ENCODE measurements at regions not wholly inside any gene's neighbourhood (a gene's known extent, or its start where the extent isn't known, plus 50 kb on each side); places are given as distances from the start of the nearest gene placed in this dataset.

DNA sequence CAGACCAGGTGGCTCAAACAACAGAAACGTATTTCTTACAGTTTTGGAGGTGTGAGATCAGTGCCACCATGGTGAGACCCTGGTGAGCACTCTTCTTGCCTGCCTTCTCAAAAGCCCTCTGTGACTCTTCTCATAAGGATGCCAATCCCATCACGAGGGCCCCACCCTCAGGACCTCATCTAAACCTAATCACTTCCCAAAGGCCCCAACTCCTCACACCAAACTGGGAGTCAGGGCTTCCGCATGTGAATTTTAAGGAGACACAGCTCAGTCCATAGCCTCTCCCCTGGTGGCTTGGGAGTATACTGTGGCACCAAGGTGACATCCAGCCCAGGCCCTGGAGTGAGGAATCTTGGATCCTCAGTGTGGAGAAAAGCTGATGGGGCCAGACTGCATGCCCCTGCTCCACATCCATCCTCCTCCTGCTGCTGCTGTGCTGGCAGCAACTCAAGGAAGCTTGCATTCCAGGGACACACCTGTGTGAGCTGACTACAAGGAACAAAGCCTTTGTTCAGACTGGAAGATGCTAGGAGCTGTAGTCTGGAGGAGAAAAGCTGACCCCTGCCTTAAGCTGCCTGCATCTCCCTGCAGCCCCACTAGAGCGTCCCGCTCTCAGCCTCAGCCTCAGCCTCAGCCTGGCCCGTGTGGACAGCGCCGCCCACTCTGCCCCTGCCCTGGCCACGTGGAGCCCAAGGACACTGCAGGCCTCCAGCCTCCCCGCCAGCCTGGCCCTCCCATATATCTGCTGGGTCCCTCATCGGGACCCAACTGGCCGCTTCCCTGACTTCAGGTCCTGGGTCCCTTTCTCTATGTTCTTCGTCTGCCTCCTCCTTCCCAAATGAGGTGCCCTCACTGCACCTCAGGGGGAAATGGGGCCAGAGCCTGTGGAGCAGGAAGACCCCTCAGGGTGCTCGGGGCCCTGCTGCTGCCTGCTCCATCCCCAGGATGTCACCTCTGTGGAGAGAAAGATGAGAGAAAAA is 87.8 kb upstream of the RAB6C start:
- no peak for DNase-seq
- Mint-ChIP-seq H3K4me1 (ENCODE audit: low read depth) (no peaks in the 10 kb centered on the region), H3K27ac (no peak overlapping the region), H3K36me3 (ENCODE audit: low read depth) (no peaks in the 10 kb centered on the region), H3K9me3 (no peaks in the 10 kb centered on the region), H3K27me3 (peaks cover 21% of the 10 kb centered on the region), H3K4me3 (no peak overlapping the region)

DNA sequence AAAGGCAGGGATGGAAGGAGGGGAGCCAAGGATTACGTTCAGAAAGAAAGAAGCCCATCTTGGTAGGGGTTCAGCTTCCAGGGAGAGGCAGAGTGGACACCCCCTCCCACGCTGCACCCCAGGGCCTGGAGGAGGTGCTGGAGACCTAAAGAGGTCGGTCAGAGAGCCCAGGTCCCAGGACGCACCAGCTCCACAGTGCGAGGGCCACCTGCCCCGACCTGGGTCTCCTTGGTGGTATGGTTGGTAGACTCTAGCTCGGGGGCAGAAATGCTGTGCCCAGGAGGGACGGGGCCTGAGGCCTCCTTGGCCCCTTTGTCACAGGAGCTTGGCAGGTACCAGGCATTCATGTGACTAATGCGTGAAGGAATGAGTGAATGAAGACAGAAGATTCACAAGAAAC is 87.1 kb upstream of the RAB6C start:
- no peaks in the 10 kb centered on the region for H3K9me3 Mint-ChIP-seq
- no peaks in the 10 kb centered on the region for H3K36me3 Mint-ChIP-seq (ENCODE audit: low read depth)
- no peaks in the 10 kb centered on the region for H3K4me1 Mint-ChIP-seq (ENCODE audit: low read depth)
- no peak overlapping the region for H3K27ac Mint-ChIP-seq
- peaks cover 27% of the 10 kb centered on the region for H3K27me3 Mint-ChIP-seq
- no peak for DNase-seq
- H3K4me3 Mint-ChIP-seq, result no peak overlapping the region

DNA sequence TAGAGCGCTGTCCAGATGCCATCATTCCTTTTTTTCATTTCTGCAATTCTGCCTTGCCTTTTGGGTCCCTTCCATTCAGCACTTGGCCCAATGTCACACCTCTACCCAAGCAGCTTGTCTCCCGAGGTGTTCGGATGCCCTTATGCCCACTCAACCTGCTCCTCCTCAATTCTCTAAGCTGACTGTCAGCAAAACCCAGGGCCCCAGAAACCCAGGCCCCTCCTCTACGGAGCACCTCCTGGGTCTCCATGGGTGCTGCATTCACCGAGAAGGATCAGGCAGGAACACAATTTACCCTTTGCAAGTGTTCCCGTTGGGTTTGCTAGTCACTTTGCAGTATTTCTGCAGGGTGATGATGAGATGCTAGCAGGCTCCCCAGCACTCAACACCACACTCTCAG is 86.7 kb upstream of the RAB6C start:
- no peaks in the 10 kb centered on the region for H3K4me1 Mint-ChIP-seq (ENCODE audit: low read depth)
- H3K4me3 Mint-ChIP-seq, result no peak overlapping the region
- H3K9me3 Mint-ChIP-seq, result no peaks in the 10 kb centered on the region
- H3K27ac Mint-ChIP-seq, result no peak overlapping the region
- peaks cover 23% of the 10 kb centered on the region for H3K27me3 Mint-ChIP-seq
- H3K36me3 Mint-ChIP-seq (ENCODE audit: low read depth), result no peaks in the 10 kb centered on the region
- no peak for DNase-seq

DNA sequence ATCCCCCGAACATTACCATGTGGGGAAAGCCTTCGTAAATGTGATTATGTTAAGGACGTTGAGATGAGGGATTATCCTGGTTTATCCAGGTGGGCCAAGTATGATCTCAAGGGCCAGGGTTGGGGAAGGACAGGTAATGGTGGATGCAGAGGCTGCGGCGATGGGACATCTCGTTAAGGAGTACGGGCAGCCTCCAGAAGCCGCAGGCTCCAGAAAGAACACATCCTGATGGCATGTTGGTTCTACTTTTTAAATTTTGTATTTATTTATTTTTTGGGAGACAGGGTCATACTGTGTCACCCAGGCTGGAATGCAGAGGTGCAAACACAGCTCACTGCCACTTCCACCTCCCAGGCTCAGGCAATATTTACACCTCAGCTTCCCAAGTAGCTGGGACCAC is 86.2 kb upstream of the RAB6C start:
- DNase-seq, result no peak
- H3K4me1 Mint-ChIP-seq (ENCODE audit: low read depth), result no peaks in the 10 kb centered on the region
- no peak overlapping the region for H3K4me3 Mint-ChIP-seq
- H3K27ac Mint-ChIP-seq, result no peak overlapping the region
- H3K9me3 Mint-ChIP-seq, result no peaks in the 10 kb centered on the region
- peaks cover 27% of the 10 kb centered on the region for H3K27me3 Mint-ChIP-seq
- H3K36me3 Mint-ChIP-seq (ENCODE audit: low read depth), result no peaks in the 10 kb centered on the region

DNA sequence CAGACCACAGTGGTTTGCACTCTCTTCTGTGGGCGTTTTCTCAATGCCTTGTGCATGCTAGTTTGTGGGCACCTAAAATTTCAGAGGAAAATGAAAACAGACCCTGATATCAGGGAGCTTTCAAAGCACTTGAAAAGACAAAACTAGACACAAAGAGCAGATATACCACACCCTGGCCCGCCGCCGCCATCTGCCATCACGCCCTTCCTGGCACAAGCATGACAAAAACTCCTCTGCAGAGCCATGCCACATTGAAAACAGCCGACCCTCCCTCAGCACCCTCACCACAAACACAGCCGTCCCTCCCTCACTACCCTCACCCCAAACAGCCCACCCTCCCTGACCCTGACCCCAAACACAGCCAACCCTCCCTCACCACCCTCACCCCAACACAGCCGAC is 84.8 kb upstream of the RAB6C start:
- DNase-seq, result no peak
- Mint-ChIP-seq H3K27ac (no peak overlapping the region), H3K36me3 (ENCODE audit: low read depth) (no peaks in the 10 kb centered on the region), H3K27me3 (peaks cover 28% of the 10 kb centered on the region), H3K4me3 (no peak overlapping the region), H3K9me3 (no peaks in the 10 kb centered on the region), H3K4me1 (ENCODE audit: low read depth) (no peaks in the 10 kb centered on the region)

DNA sequence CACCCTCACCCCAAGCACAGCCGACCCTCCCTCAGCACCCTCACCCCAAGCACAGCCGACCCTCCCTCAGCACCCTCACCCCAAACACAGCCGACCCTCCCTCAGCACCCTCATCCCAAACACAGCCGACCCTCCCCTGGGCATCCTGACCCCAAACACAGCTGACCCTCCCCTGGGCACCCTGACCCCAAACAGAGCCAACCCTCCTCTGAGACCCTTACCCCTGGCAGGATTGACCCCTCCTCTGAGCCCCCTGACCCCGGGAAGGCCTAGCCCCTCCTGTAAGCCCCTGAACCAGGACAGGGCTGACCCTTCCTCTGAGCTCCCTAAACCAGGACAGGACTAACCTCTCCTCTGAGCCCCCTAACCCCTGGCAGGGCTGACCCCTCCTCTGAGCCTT is 84.4 kb upstream of the RAB6C start:
- no peaks in the 10 kb centered on the region for H3K36me3 Mint-ChIP-seq (ENCODE audit: low read depth)
- no peak for DNase-seq
- peaks cover 28% of the 10 kb centered on the region for H3K27me3 Mint-ChIP-seq
- H3K4me1 Mint-ChIP-seq (ENCODE audit: low read depth), result no peaks in the 10 kb centered on the region
- no peak overlapping the region for H3K4me3 Mint-ChIP-seq
- H3K9me3 Mint-ChIP-seq, result no peaks in the 10 kb centered on the region
- H3K27ac Mint-ChIP-seq, result no peak overlapping the region

DNA sequence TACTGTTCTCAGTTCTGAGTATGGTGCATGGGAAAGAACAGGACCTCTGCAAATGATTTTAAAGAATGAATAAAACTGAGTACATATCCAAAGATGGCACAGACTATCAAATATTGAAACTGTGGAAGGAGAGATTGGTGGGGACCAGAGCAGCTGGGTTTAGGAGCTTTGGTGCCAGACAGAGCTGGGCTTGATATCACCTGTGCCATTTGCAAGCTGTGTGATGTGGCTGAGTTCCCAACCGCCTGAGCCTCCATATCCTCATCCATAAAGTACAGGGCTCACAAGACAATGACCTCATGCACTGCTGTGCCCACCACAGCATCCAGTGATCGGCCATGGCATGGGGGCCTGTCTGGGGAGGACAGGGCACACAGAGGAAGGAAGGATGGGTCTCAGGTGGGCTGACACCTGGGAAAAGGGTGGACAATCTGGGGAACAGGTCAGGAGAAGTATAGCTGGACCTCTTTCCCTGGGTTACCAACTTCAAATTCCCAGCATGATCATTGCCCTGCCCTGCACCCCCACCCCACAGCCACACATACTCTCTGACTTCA is 83.9 kb upstream of the RAB6C start:
- peaks cover 28% of the 10 kb centered on the region for H3K27me3 Mint-ChIP-seq
- H3K27ac Mint-ChIP-seq, result no peak overlapping the region
- no peaks in the 10 kb centered on the region for H3K9me3 Mint-ChIP-seq
- H3K4me3 Mint-ChIP-seq, result no peak overlapping the region
- H3K36me3 Mint-ChIP-seq (ENCODE audit: low read depth), result no peaks in the 10 kb centered on the region
- no peaks in the 10 kb centered on the region for H3K4me1 Mint-ChIP-seq (ENCODE audit: low read depth)
- no peak for DNase-seq

DNA sequence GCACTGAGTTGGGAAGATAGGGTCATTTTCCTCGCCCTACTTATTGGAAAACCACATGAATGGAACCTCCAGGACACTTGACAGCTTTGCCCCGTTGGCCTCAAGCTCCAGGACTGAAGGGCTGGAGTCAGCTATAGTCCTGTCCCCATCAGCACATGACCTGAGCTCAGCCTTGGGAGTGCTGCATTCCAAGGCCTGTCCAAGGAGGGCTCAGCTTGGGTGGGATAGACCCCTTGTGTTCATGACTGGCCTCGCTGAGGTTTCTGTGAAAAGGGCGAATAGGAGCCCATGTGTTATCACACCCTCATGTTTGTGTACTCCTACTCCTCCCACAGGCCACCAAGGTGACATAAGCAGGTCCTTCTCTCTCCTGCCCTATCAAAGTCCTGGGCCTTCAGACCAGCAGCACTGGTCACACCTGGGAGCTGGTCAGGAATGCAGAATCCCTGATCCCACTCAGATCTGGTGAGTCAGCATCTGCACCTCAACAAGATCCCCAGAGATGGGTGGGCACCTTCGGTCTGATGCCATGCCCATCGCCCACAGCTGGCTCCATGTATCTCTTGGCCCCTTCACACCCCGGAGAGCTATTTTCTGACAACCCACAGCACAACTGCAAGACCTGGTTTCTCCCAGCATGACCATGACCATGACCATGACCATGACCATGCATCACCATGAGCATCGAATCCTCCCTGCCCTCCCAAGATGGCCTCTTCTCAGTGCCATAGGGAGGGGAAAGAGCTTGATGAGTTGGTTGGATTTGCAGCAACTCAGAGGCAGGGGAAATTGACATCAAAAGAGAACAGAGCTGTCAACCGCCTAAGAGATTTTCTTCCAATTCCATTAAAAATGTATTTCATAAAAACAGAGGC is 83.0 kb upstream of the RAB6C start:
- H3K9me3 Mint-ChIP-seq, result no peaks in the 10 kb centered on the region
- no peak overlapping the region for H3K27ac Mint-ChIP-seq
- DNase-seq, result no peak
- no peak overlapping the region for H3K4me3 Mint-ChIP-seq
- H3K27me3 Mint-ChIP-seq, result peaks cover 28% of the 10 kb centered on the region
- no peaks in the 10 kb centered on the region for H3K36me3 Mint-ChIP-seq (ENCODE audit: low read depth)
- H3K4me1 Mint-ChIP-seq (ENCODE audit: low read depth), result no peaks in the 10 kb centered on the region

DNA sequence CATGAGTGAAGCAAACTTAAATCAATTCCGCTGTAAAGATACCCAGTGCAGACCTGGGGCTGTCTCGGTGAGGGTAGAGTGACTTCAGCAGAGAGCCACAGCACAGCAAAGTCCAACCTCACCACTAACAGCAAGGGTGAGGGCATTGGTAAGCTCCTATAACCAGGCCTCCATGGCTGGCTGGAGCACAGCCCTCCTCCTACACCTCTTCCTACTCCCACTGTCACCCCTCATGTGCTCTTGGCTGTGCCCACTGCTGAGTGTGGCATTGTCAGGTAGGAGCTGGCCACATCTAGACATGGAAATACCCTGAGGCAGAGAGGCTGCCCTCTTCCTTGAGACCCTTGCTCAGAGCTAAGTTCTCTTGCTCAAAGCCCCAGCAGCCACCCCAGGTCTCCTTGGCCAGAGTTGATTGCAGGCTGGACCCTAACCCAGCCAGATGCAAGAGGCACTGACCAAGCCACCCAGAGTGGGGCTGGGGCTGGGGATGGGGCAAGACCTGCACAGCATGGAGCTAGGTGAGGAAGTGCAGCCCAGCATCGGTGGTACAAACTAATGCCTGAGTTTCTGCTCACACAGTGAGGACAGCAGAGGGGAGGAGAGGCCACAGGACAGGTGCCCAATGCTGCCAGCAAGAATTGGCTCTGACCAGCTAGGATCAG is 77.6 kb upstream of the RAB6C start:
- H3K27me3 Mint-ChIP-seq, result peaks cover 11% of the 10 kb centered on the region
- no peak overlapping the region for H3K4me3 Mint-ChIP-seq
- H3K9me3 Mint-ChIP-seq, result no peaks in the 10 kb centered on the region
- H3K36me3 Mint-ChIP-seq (ENCODE audit: low read depth), result no peaks in the 10 kb centered on the region
- no peak overlapping the region for H3K27ac Mint-ChIP-seq
- DNase-seq, result no peak
- H3K4me1 Mint-ChIP-seq (ENCODE audit: low read depth), result no peaks in the 10 kb centered on the region

DNA sequence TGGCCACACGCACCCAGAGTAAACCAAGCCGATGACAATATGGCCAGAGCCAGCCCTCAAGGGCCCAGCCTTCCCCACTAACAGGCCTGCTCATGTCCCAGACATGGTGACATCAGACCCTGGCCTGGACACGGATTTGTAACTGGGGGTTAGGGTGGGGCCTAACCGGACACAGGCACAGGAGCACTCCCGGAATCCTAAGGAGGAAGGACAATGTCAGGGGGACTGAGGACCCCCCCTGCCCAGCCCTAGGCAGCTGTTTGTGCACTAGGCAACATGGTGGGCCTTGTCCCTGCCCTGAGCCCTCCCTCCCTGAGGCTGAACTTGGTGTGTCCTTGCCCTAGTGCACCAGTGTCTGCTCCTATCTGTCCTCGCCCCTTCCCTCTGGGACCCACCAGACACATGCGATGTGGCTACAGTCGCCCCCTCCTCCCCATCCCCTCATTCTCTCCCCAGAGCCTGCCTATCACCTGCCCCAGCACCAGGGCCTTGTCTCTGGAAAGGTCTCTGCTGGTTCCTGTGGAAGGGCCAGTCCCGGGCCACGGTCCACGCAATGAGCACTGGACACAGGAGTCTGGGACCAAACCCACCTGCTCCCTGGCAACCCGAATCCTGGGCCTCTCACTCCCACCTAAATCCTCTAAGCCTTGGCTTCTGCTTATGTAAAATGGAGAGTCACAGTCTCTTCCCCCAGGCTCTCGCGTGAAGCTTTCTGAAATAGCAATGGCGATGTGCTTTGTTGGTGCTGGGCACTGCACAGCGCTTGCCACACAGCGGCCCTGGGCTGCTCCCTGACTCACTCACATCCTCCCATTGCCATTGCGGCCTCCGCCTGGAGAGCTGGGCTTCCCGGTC is 76.5 kb upstream of the RAB6C start:
- no peaks in the 10 kb centered on the region for H3K9me3 Mint-ChIP-seq
- no peak for DNase-seq
- H3K4me3 Mint-ChIP-seq, result no peak overlapping the region
- no peak overlapping the region for H3K27ac Mint-ChIP-seq
- H3K4me1 Mint-ChIP-seq (ENCODE audit: low read depth), result no peaks in the 10 kb centered on the region
- H3K27me3 Mint-ChIP-seq, result peaks cover 4% of the 10 kb centered on the region
- no peaks in the 10 kb centered on the region for H3K36me3 Mint-ChIP-seq (ENCODE audit: low read depth)

DNA sequence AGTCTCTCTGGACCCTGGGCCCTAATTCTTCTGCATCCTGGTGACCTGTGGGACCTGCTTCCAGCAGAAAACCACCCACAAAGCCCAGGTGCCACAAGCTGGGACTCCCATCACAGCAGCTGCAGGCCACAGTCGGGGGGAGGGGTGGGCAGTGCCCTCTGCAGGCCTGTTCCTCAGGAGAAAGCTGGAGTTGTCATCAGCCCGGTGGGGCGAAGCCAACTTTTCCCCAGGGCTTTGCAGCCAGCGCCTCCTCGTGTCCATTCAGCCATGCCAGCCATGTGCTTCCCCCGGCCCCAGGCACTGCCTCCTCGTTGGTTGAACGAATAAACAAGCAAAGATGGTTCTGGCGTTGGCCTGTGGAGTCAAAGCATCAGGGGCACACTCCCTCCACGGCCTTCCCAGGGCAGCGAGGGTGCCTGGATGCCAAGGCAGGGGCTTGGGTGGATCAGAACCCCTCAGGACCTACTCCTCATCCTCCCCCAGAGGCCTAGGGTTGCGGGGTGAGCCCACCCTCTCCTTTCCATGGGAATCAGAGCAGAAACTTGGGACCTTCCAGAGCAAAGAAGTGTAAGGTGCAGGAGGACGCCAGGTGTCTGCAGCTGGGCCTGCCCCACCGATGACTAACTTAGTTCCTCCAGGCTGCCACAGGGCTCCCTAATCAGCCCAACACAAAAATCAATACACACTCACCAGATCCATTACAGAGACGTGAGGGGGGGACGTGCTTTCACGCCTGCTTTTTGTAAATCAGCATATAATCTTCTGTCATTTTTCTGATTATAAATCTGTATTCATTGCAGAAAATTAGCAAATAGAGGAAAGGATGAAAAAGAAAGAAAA is 75.7 kb upstream of the RAB6C start:
- Mint-ChIP-seq H3K27ac (no peak overlapping the region), H3K36me3 (ENCODE audit: low read depth) (no peaks in the 10 kb centered on the region), H3K4me3 (no peak overlapping the region), H3K4me1 (ENCODE audit: low read depth) (no peaks in the 10 kb centered on the region), H3K27me3 (no peaks in the 10 kb centered on the region), H3K9me3 (no peaks in the 10 kb centered on the region)
- DNase-seq, result no peak

DNA sequence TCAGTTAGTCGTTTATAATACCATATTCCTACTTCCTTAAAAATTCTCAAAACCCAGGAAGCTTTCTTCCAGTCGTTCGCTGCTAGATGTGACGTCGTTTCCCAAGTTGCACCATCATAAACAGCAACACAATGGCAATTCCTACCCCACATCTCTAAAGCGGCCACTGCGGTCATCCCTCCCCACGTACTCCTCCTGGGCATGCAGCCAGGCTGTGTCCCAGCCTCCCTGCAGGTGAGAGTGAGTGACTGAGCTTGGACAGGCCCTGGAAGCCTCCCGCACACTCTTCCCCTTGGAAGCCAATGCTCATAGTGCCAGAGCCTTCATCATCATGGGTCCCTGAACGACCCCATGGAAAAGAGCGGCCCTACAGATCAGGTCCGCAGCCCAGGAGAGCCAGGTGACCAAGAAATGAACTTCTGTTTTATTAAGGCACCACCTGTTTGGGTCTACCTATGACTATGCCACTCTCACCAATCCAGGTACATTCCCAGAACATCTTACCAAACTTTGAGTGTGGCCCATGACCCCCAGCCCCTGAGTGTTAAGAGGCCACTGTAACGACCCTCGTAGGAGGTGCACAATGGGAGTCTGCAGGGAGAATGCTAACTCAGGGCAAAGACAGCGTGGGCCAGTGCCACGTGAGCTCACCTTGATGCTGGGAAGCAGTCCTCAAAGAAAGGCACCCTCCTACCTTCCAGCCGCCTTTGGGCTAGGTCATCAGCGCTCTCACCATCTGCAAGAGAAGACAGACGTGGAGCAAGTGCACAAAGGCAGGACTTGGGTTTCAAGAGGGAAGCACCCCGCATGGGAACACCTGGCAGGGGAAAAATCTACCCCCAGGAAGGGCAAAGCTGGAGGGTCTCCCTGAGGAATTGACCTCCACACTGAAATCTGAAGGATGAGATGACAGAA is 74.7 kb upstream of the RAB6C start:
- no peak overlapping the region for H3K4me3 Mint-ChIP-seq
- H3K27ac Mint-ChIP-seq, result no peak overlapping the region
- no peaks in the 10 kb centered on the region for H3K36me3 Mint-ChIP-seq (ENCODE audit: low read depth)
- DNase-seq, result no peak
- H3K27me3 Mint-ChIP-seq, result no peaks in the 10 kb centered on the region
- no peaks in the 10 kb centered on the region for H3K9me3 Mint-ChIP-seq
- H3K4me1 Mint-ChIP-seq (ENCODE audit: low read depth), result no peaks in the 10 kb centered on the region
